AG10803 (cell line): ENCODE measurements at regions not wholly inside any gene's neighbourhood (a gene's known extent, or its start where the extent isn't known, plus 50 kb on each side); places are given as distances from the start of the nearest gene placed in this dataset.

Experiments
- DNase-seq: peaks from one replicate; pipeline ENCODE4 v3.0.0; 2010; ENCODE audit warnings: low read depth
- H3K4me3 ChIP-seq: 2 replicates; pipeline ENCODE4 v1.5.1; 2011; ENCODE audit warnings: mild to moderate bottlenecking, low read length, control low read depth
- TF ChIP-seq, protein P1 (sequence below): conservative IDR thresholded peaks from 2 replicates; pipeline ENCODE4 v1.5.1; 2011; ENCODE audit warnings: mild to moderate bottlenecking, low read length, control low read depth, inconsistent platforms

DNA sequence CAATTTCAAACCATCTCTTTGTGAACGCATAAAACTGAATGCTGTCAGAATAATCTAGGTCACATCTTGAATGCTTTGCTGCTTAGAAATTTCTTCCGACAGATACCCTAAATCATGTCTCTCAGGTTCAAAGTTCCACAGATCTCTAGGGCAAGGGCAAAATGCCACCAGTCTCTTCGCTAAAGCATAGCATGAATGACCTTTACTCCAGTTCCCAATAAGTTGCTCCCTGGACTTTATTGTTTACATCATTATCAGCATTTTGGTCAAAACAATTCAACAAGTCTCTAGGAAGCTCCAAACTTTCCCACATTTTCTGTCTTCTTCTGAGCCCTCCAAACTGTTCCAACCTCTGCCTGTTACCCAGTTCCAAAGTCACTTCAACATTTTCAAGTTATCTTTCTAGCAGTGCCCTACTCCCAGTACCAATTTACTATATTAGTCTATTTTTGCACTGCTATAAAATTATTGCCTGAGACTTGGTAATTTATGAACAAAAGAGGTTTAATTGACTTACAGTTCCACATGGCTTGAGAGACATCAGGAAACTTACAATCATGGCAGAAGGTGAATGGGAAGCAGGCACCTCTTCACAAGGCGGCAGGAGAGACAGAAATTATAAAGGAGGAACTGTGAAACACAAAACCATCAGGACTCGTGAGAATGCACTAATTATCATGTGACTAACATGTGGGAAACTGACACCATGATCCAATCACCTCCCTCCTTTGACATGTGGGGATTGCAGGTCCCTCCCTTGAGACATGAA, 77.0 kb downstream of the SPRY2 start:
- TF ChIP-seq, protein P1, sequence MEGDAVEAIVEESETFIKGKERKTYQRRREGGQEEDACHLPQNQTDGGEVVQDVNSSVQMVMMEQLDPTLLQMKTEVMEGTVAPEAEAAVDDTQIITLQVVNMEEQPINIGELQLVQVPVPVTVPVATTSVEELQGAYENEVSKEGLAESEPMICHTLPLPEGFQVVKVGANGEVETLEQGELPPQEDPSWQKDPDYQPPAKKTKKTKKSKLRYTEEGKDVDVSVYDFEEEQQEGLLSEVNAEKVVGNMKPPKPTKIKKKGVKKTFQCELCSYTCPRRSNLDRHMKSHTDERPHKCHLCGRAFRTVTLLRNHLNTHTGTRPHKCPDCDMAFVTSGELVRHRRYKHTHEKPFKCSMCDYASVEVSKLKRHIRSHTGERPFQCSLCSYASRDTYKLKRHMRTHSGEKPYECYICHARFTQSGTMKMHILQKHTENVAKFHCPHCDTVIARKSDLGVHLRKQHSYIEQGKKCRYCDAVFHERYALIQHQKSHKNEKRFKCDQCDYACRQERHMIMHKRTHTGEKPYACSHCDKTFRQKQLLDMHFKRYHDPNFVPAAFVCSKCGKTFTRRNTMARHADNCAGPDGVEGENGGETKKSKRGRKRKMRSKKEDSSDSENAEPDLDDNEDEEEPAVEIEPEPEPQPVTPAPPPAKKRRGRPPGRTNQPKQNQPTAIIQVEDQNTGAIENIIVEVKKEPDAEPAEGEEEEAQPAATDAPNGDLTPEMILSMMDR, result no peak
- no peak overlapping the region for H3K4me3 ChIP-seq
- no peak for DNase-seq

DNA sequence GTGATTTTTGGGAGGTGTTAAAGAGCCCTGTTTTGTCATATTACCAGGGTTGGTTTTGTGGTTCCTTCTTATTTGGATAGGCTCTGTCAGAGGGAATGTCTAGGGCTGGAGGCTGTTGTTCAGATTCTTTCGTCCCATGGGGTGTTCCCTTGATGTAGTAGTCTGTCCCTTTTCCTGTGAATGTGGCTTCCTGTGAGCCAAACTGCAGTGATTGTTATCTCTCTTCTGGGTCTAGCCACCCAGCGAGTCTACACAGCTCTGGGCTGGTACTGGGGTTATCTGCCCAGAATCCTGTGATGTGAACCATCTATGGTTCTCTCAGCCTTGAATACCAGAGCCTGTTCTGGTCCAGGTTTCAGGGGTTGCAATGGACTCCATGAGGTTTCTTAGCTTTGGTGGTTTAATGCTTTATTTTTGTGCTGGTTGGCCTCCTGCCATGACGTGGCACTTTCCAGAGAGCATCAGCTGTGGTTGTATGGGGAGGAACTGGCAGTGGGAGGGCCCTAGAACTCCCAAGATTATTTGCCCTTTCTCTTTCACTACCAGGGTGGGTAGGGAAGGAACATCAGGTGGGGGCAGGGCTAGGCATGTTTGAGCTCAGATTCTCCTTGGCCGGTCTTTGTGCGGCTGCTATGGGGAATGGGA, 78.8 kb downstream of the SPRY2 start:
- TF ChIP-seq, protein P1, result no peak
- H3K4me3 ChIP-seq, result no peak overlapping the region
- no peak for DNase-seq

DNA sequence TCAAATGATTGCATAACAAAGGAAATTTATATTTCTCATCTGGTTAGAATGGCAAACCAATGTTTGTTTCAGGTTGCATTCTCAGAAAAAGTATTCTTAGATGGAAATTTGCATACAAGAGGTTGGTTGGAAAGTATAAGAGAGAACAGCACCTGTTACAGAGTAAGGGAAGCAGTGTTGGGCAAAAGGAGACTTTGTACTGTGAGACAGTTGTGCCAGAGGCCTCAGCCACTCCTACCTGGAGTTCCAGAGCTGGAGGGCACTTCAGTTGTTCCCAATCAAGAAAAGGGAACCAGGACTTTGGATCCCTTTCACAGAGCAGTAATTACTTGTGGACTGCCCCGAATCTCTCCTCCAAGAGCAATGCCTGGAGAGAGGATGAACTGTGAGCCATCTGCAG, 81.8 kb downstream of the SPRY2 start:
- TF ChIP-seq, protein P1, result no peak
- no peak for DNase-seq
- H3K4me3 ChIP-seq, result no peak overlapping the region

DNA sequence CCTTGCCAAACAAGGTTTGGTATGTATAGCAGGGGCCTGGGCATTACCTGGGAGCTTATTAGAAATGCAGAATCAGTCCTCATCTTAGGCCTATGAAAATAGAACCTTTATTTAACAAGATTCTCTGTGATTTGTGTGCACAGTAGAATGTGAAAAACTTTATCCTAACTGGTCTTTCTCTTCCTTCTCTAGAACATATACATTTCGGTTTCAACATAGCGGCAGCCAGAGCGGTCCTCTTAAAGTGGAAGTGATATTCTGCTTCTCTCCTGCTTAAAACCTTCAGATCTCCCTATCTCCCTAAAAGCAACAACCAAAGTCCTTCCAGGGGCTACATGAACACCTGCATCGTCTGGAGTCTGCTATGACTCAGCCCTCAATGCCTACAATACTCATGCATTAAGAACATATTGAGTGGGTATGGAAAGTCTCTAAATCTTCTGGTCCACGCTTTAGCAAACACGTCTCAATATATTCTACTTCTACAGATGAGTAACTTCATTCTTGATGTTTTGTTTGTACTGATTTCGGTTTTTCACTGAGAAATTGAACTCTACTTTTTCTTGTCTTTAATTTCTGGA, 84.5 kb downstream of the SPRY2 start:
- H3K4me3 ChIP-seq, result no peak overlapping the region
- TF ChIP-seq, protein P1, result no peak
- no peak for DNase-seq

DNA sequence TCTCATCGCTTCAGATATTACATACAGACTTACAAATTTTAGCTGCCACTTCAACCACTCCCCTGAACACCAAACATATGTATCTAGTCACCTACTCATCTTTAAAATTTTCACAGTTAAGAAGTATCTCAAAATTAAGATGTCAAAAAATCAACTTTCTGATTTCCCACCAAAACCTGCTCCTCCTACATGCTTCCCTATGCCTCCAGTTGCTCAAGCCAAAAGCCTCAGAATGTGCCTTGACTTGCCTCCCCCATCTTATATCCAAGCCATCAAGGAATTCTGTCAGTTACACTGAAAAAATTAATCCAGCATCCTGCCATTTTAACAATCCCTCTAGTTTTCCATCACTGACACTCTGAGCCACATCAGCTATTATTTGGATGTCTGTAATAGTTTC, 85.0 kb downstream of the SPRY2 start:
- TF ChIP-seq, protein P1, result no peak
- no peak for DNase-seq
- H3K4me3 ChIP-seq, result no peak overlapping the region

DNA sequence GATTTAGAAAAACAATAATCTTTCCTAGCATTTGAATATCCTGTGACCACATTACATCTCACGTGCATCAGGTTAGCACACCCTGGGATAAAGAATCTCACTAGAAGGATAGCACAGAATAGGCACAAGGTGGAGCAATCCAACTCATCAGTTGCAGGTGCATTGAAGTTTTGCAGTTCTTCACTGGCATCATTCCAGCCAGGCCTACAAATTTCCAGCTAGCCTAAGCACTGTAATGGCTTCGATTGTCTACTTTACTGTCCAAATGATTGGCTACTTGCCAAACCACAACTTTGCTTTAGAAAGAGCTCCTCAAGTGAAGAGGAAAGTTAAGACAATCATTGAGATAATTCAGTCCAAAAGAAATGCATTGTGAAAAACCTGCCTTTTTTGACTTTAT, 89.5 kb downstream of the SPRY2 start:
- DNase-seq, result peak; percentile 23
- no peak overlapping the region for H3K4me3 ChIP-seq
- TF ChIP-seq, protein P1, result no peak
